Stimulated activated memory B cell treated with anti-CD40 and anti-IgM and Interleukin-4, amounts not matched to agents 10 μg/mL and 1 μg/mL and 100 μg/mL, for 72 hours (primary cell): ENCODE measurements at regions not wholly inside any gene's neighbourhood (a gene's known extent, or its start where the extent isn't known, plus 50 kb on each side); places are given as distances from the start of the nearest gene placed in this dataset.
"Not testable (repeated sequence)": the region's sequence is repeated elsewhere in the genome, so short reads cannot be mapped to it uniquely, and the experiment has no call there.

Experiments
- ATAC-seq: fragments of 150-1000 bp; cut with Tn5 transposase; 2 replicates; pipeline ENCODE4 v1.10.0; 2021
- H3K27ac Mint-ChIP-seq: one replicate; pipeline ENCODE4 v1.8.0; 2022; ENCODE audit warnings: mild to moderate bottlenecking, mixed read lengths
- H3K27me3 Mint-ChIP-seq: one replicate; pipeline ENCODE4 v1.8.0; 2022; ENCODE audit warnings: mixed read lengths
- H3K36me3 Mint-ChIP-seq: one replicate; pipeline ENCODE4 v1.8.0; 2022; ENCODE audit warnings: mixed read lengths
- H3K4me1 Mint-ChIP-seq: one replicate; pipeline ENCODE4 v1.8.0; 2022; ENCODE audit warnings: mixed read lengths
- H3K4me3 Mint-ChIP-seq: one replicate; pipeline ENCODE4 v1.8.0; 2022; ENCODE audit warnings: mild to moderate bottlenecking, moderate library complexity, mixed read lengths
- H3K9me3 Mint-ChIP-seq: one replicate; pipeline ENCODE4 v1.8.0; 2022; ENCODE audit warnings: mixed read lengths

DNA sequence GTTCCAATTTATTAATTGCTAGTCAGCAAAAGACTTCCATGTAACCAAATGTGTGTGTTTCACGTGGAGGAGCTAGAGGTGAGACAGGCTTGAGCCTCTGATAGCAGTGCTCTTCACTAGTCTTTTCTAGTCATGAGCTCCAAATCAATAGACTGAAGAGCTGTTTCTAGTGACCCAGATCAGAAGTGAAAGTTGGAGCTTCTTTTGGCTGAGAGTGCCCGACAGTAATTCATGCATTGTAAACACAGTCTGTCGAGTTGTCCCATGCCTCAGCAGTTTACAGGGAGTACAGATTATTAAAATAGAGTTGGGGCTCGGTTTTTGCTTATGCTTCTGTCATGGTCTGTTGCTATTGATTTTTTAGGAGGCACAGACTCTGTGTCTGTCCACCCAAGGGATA lies 793.1 kb downstream of the DTWD2 start:
- H3K27ac Mint-ChIP-seq, result no peak overlapping the region
- no peaks in the 10 kb centered on the region for H3K9me3 Mint-ChIP-seq
- H3K27me3 Mint-ChIP-seq, result no peaks in the 10 kb centered on the region
- H3K4me1 Mint-ChIP-seq, result no peaks in the 10 kb centered on the region
- no peak overlapping the region for H3K4me3 Mint-ChIP-seq
- no peaks in the 10 kb centered on the region for H3K36me3 Mint-ChIP-seq
- ATAC-seq, result no peak

GRCh38 chr5:118193194-118193905 lies 795.0 kb downstream of the DTWD2 start:
- Mint-ChIP-seq H3K27ac (no peak overlapping the region), H3K4me1 (no peaks in the 10 kb centered on the region), H3K4me3 (no peak overlapping the region), H3K9me3 (no peaks in the 10 kb centered on the region), H3K36me3 (no peaks in the 10 kb centered on the region), H3K27me3 (no peaks in the 10 kb centered on the region)
- ATAC-seq, result no peak

DNA sequence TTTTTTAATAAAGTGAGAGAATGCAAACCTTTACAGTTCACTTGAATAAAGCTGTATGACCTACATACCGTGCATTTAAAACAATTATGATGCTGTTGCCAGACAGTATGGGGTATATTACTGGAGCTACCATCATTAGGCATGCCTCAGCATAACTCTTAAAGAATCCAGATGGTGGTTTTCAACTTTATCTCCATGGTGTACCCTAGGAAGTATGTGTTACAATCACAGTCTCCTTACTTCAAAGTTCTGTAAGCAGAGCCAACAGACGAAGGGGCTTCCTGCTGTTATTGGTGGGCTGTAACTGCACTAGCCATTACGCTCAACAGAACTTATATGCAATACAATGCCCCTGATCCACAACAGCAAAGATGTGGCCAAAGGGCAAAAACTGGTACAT lies 803.3 kb downstream of the DTWD2 start:
- Mint-ChIP-seq H3K27me3 (no peaks in the 10 kb centered on the region), H3K4me3 (no peak overlapping the region), H3K27ac (no peak overlapping the region), H3K9me3 (no peaks in the 10 kb centered on the region), H3K4me1 (no peaks in the 10 kb centered on the region), H3K36me3 (no peaks in the 10 kb centered on the region)
- ATAC-seq, result peak; percentile 35

GRCh38 chr5:118176146-118176545 lies 812.2 kb downstream of the DTWD2 start:
- no peak for ATAC-seq

DNA sequence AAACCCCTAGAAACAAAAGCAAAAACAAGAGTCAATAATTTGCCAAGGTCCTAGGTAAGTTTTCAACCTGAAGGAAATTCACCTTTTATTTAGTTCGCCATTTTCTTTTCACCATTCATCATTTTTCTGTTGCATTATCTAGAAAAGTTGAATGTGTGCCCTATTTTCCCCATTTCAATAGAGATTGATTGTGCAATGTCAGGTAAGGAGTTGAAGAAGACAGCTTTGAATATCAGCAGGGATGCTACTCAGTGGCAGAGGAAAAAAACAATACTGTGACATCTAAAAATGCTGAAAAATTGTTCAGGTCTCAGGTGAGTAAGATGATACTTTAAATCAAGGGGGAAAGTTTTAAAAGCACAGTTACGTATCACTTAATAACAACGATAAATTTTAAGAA lies 813.7 kb downstream of the DTWD2 start:
- Mint-ChIP-seq H3K27ac (no peak overlapping the region), H3K9me3 (peaks cover 6% of the 10 kb centered on the region), H3K4me3 (no peak overlapping the region), H3K27me3 (no peaks in the 10 kb centered on the region), H3K36me3 (no peaks in the 10 kb centered on the region), H3K4me1 (no peaks in the 10 kb centered on the region)
- no peak for ATAC-seq

More at GRCh38 chr5:118176146-118176545, 812.2 kb downstream of the DTWD2 start:
- no peaks in the 10 kb centered on the region for H3K4me1 Mint-ChIP-seq
- H3K27me3 Mint-ChIP-seq, result no peaks in the 10 kb centered on the region
- no peak overlapping the region for H3K27ac Mint-ChIP-seq
- H3K36me3 Mint-ChIP-seq, result no peaks in the 10 kb centered on the region
- H3K4me3 Mint-ChIP-seq, result no peak overlapping the region
- peaks cover 6% of the 10 kb centered on the region for H3K9me3 Mint-ChIP-seq

- Mint-ChIP-seq H3K27me3 (no peaks in the 10 kb centered on the region), H3K27ac (no peak overlapping the region), H3K36me3 (no peaks in the 10 kb centered on the region), H3K4me3 (no peak overlapping the region), H3K4me1 (no peaks in the 10 kb centered on the region), H3K9me3 (peaks cover 6% of the 10 kb centered on the region)
- no peak for ATAC-seq
Measured at GRCh38 chr5:118173340-118173739, 815.0 kb downstream of the DTWD2 start.

- Mint-ChIP-seq H3K36me3 (no peaks in the 10 kb centered on the region), H3K4me1 (no peaks in the 10 kb centered on the region), H3K9me3 (no peaks in the 10 kb centered on the region), H3K27me3 (no peaks in the 10 kb centered on the region), H3K27ac (no peak overlapping the region), H3K4me3 (no peak overlapping the region)
- no peak for ATAC-seq
Measured at GRCh38 chr5:118165619-118166018, 822.7 kb downstream of the DTWD2 start.

- no peaks in the 10 kb centered on the region for H3K4me1 Mint-ChIP-seq
- peaks cover 2% of the 10 kb centered on the region for H3K9me3 Mint-ChIP-seq
- no peaks in the 10 kb centered on the region for H3K36me3 Mint-ChIP-seq
- H3K4me3 Mint-ChIP-seq, result no peak overlapping the region
- no peak overlapping the region for H3K27ac Mint-ChIP-seq
- ATAC-seq, result no peak
- no peaks in the 10 kb centered on the region for H3K27me3 Mint-ChIP-seq
Measured at GRCh38 chr5:118156181-118156580, 832.2 kb downstream of the DTWD2 start.

GRCh38 chr5:118146824-118147223 lies 841.5 kb downstream of the DTWD2 start:
- Mint-ChIP-seq H3K9me3 (peaks cover 1% of the 10 kb centered on the region), H3K27ac (no peak overlapping the region), H3K4me1 (no peaks in the 10 kb centered on the region), H3K36me3 (no peaks in the 10 kb centered on the region), H3K27me3 (no peaks in the 10 kb centered on the region), H3K4me3 (no peak overlapping the region)
- ATAC-seq, result no peak

DNA sequence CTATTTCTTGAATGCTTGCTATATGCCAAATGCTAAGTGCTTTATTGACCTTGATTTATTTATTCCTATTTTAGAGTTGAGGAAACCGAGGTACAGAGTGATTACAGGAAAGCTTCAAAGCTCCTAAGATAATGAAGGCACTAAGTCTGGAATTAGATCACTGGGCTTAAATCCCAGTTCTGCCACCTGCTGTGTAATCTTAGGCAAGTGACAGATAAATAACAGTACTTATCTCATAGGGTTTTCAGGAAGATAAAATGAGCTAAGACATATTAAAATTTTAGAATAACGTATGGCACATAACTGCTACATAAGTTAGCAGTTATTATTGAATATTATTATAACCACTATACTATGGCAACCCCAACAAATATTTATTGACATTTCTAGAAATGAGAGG lies 843.8 kb downstream of the DTWD2 start:
- no peak for ATAC-seq
- no peaks in the 10 kb centered on the region for H3K4me1 Mint-ChIP-seq

GRCh38 chr5:118139361-118139760 lies 849.0 kb downstream of the DTWD2 start:
- Mint-ChIP-seq H3K9me3 (no peaks in the 10 kb centered on the region), H3K36me3 (no peaks in the 10 kb centered on the region), H3K27me3 (no peaks in the 10 kb centered on the region), H3K27ac (no peak overlapping the region), H3K4me1 (no peaks in the 10 kb centered on the region), H3K4me3 (no peak overlapping the region)
- no peak for ATAC-seq

More for the DNA sequence above, 843.8 kb downstream of the DTWD2 start:
- Mint-ChIP-seq H3K36me3 (no peaks in the 10 kb centered on the region), H3K27me3 (no peaks in the 10 kb centered on the region), H3K9me3 (no peaks in the 10 kb centered on the region), H3K4me3 (no peak overlapping the region), H3K27ac (no peak overlapping the region)

GRCh38 chr5:118126159-118126558 lies 862.2 kb downstream of the DTWD2 start:
- Mint-ChIP-seq H3K27ac (no peak overlapping the region), H3K27me3 (no peaks in the 10 kb centered on the region), H3K4me3 (no peak overlapping the region), H3K4me1 (no peaks in the 10 kb centered on the region), H3K36me3 (no peaks in the 10 kb centered on the region), H3K9me3 (peaks cover 3% of the 10 kb centered on the region)
- no peak for ATAC-seq

DNA sequence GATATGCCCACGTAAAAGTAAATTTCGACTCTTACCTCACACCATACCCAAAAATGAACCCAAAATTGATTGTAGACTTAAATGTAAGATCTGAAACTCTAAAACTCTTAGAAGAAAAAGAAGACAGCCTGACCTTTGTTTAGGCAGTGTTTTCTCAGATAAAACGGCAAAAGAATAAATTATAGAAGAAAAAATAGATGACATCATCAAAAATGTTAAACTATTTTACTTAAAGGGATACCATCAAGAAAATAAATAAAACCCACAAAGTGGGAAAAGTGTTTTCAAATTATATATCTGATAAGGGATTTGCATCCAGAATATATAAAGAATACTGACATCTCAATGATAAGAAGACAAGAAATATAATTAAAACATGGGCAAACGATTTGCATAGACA lies 862.7 kb downstream of the DTWD2 start:
- H3K27ac Mint-ChIP-seq, result no peak overlapping the region
- no peak overlapping the region for H3K4me3 Mint-ChIP-seq
- no peak for ATAC-seq
- H3K27me3 Mint-ChIP-seq, result no peaks in the 10 kb centered on the region
- H3K9me3 Mint-ChIP-seq, result peaks cover 3% of the 10 kb centered on the region
- no peaks in the 10 kb centered on the region for H3K4me1 Mint-ChIP-seq
- H3K36me3 Mint-ChIP-seq, result no peaks in the 10 kb centered on the region

GRCh38 chr5:118121258-118121657 lies 867.1 kb downstream of the DTWD2 start:
- no peak for ATAC-seq
- Mint-ChIP-seq H3K27me3 (no peaks in the 10 kb centered on the region), H3K4me3 (no peak overlapping the region), H3K4me1 (no peaks in the 10 kb centered on the region), H3K27ac (no peak overlapping the region), H3K36me3 (no peaks in the 10 kb centered on the region), H3K9me3 (peaks cover 5% of the 10 kb centered on the region)

- Mint-ChIP-seq H3K36me3 (no peaks in the 10 kb centered on the region), H3K4me1 (no peaks in the 10 kb centered on the region), H3K4me3 (no peak overlapping the region), H3K9me3 (peaks cover 3% of the 10 kb centered on the region), H3K27ac (no peak overlapping the region), H3K27me3 (no peaks in the 10 kb centered on the region)
- ATAC-seq, result no peak
Measured at GRCh38 chr5:118115791-118116190, 872.6 kb downstream of the DTWD2 start.

- Mint-ChIP-seq H3K4me1 (no peaks in the 10 kb centered on the region), H3K4me3 (no peak overlapping the region), H3K27ac (no peak overlapping the region), H3K27me3 (no peaks in the 10 kb centered on the region), H3K9me3 (peaks cover under 1% of the 10 kb centered on the region), H3K36me3 (no peaks in the 10 kb centered on the region)
- no peak for ATAC-seq
Measured at GRCh38 chr5:118111956-118112355, 876.4 kb downstream of the DTWD2 start.

- not testable (repeated sequence) for H3K4me1 Mint-ChIP-seq, H3K4me3 Mint-ChIP-seq, H3K27ac Mint-ChIP-seq, H3K36me3 Mint-ChIP-seq, ATAC-seq, H3K27me3 Mint-ChIP-seq, H3K9me3 Mint-ChIP-seq
Measured at GRCh38 chr5:118107246-118107645, 881.1 kb downstream of the DTWD2 start.
